GM18951 (cell line): ENCODE measurements at regions not wholly inside any gene's neighbourhood (a gene's known extent, or its start where the extent isn't known, plus 50 kb on each side); places are given as distances from the start of the nearest gene placed in this dataset.

Source experiments
- POLR2A ChIP-seq: IDR thresholded peaks from 4 replicates; pipeline ENCODE4 v1.6.1; 2011; ENCODE audit warnings: mild to moderate bottlenecking; ENCODE audit not compliant: insufficient read length, insufficient read depth; ENCODE audit errors: extremely low read depth
- in situ Hi-C: fragments of 300-500 bp; cut with MboI; formaldehyde crosslinking; loops from one replicate; pipeline ENCODE4 v1.12.0; 2022; ENCODE audit warnings: low sequenced_read_pairs, mixed read lengths, inconsistent platforms; ENCODE audit not compliant: unreplicated experiment

DNA sequence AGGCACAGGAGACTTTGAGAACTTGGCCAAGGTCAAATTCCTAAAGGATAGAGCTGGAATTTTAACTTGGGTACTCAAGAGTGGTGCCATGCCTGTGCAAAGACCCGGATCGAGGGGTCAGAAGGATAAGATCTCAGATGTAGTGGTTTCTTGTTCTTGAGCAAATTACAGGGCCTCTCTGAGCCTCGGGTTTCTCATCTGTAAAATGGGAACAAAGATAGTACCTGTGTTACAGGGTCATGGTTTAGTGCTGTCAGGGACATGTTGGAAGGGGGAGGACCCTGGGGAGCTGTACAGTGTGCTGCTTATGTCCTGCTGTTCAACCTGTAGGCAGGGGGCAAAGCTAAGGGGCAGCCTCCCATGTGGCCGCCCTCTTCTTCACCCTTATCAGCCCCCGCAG, 173.5 kb upstream of the HAAO start:
- TF ChIP-seq POLR2A = no peak
- in situ Hi-C loops = no loop called here

DNA sequence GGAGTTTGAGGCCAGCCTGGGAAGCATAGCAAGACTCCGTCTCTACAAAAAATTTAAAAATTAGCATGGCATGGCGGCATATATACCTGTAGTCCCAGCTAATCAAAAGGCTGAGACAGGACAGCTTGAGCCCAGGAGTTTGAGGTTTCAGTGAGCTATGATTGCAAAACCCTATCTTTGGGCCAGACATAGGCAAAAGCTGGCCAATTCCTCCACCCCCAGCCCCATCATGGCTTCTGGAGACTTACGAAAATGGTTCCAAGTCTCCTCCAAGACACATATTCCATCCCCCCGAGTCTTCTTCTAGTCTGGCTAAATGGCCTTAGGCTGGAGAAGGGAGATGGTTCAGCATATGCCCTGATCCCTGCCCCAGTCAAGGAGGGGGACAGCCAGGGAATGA, 172.8 kb upstream of the HAAO start:
- TF ChIP-seq POLR2A = no peak
- in situ Hi-C loops = no loop called here

DNA sequence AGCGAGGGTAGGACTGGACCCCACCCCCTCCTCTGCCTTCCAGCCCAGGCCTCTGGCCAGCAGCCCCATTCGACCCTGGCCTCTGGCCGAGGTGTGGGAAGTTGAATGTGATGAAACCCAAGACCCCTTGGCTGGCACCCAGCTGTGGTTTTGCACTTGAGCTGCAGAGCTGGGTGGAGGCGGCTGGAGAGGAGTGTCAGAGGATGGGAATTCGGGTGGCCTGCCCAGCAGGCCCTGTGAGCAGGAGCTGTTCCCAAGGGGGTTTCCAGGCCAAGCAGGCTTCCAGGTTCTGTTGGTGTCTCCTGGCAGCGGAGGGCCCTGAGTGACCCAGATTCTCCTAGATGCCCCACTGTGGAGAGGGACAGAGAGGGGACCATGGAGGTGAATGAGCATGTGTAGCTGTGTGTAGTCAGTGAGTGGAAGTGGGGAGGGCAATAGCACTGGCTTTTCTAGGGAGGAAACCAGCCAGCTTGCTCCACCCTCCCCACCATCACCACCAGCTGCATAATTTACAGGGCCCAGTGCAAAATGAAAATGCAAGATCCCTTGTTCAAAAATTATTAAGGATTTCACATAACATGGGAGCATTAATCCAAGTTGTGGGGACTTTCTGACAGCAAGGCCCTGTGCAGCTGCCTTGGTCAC, 172.2 kb upstream of the HAAO start:
- in situ Hi-C loops = no loop called here
- TF ChIP-seq POLR2A = no peak

DNA sequence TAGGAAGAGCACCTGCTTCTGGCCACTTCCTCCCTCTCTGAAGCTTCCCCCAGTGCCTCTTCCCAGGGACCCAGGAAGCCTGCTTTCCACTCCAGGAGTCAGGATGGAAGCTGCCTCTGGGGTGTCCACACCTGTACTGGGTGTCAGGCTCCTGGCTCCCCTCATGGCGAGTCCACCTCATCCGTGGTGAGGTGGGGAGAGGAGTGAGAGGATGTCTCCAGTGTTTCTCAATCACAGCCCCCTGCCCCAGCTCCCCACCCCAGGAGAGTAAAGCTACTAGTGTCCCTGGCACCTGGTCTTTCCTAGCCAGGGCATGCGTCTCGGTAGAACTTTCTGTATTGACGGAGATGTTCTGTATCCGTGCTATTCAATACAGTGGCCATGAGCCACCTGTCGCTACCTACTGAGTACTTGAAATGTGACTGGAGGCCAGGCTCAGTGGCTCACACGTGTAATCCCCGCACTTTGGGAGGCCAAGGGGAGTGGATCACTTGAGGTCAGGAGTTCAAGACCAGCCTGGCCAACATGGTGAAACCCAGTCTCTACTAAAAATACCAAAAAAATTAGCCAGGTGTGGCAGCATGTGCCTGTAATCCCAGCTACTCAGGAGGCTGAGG, 171.2 kb upstream of the HAAO start:
- TF ChIP-seq POLR2A = no peak
- in situ Hi-C loops = no loop called here

DNA sequence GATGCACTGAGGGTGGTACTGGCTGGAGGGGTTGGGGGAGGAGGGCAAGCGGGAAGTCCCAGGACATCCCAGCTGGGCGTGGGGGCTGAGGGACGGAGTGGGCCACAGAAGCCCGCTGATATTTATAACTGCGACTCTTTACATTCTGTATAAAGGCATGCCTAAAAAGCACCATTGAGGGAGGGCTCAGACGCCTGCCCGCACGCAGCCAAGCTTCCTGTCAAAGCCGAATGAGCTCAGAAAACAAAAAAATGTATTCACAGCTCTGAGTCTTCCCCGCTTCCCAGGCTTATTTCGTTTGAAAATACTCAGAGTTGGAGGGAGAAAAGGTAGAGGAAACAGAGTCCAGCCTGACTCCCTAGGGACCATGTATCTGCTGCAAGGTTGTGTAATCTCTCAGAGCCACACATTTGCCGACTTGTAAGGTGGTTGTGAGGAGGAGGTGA, 170.1 kb upstream of the HAAO start:
- in situ Hi-C loops = no loop called here
- TF ChIP-seq POLR2A = no peak

DNA sequence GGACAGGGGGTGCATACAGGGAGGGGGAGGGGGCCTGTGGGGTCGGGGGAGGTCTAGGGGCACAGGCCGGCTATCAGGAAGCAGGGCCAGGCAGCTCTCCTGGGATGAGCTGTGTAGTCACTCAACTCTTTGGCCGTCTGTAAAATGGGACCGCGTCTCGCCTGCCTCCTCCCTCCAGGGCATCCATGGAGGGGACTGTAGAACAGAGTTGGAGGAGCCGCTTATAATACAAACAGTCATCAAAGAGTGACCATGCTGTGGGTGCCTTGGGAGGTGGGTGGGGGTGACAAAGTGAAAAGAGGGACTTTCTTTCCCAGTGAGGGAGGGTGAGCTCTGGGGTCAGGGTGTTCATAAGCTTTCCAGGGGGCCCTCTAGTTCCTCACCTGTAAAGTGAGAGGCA, 169.6 kb upstream of the HAAO start:
- no peak for TF ChIP-seq POLR2A
- in situ Hi-C loops = no loop called here

DNA sequence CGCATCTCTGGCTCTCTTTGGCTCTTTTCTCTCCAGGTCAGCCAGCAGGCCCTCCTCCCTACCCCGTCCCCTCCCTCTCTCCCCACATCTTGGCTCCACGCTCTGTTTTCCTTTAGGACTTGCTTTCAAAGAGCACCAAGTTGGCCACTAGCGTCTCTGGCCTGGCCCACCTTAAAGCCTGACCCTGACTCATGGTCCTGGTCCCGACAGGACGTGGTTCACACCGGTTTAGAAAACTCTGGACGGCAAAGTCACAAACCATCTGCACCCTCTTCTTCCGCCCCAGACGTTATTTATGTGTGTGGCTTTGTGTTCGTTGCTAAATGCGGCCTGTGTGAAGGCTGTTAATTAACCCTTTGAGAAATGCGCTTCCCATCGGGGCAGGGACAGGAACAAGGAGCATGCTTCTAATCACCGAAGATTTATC, 169.0 kb upstream of the HAAO start:
- in situ Hi-C loops = no loop called here
- no peak for TF ChIP-seq POLR2A

DNA sequence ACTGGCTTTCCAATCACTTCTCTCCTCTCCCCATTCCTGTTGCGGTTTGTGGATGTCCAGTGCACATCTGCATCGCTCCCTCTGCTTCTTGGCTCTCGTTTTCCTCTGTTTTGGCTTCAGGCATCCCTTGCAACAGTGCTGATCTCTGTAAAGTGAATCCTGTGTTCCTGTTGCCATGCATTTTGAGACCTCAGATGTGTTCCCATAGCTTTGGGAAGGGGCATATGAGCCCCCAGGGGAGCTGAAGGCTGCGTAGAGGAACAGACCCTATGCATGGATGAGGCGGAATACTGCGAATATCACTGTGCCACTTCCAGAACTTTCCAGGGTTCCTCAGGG, 168.4 kb upstream of the HAAO start:
- in situ Hi-C loops = no loop called here
- no peak for TF ChIP-seq POLR2A

DNA sequence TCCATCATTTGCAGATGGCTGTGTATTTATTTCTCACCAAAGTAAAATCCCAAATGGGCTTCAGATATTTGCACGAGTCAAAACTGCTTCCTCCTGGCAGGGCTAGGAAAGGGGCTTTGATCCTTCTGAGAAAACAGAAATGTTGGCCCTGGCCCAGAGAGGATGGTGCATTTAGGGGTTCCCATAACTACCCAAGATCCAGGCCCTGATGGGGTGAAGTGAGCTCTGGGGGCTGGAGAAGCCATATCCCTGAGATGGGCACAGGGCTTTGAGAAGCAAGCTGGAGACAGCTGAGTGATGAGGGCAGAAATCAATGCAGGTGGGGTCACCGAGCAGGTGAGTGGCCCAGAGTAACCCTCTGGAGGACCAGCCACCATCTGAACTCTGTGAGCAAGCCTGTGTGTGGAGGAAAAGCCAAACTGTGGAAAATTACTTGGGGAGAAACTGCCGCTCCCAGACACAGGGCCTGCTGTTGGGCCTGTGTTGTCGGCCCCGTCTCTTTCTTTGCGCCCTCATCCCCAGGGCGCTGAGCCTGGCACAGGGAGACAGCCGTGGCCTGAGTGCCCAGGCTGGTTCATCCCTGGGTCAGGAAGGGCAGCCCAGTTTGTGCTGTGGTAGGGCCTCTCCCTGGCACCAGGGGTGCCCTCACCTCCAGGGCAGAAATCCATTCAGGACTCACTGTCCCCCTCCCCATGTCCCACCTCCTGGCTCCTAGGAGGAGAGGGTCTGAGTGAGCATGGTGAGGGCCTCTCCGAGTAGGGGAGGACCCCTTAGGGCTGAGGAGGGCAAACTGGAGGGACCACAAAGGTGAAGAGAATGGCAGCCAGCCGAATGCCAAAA, 167.8 kb upstream of the HAAO start:
- in situ Hi-C loops = no loop called here
- no peak for TF ChIP-seq POLR2A

DNA sequence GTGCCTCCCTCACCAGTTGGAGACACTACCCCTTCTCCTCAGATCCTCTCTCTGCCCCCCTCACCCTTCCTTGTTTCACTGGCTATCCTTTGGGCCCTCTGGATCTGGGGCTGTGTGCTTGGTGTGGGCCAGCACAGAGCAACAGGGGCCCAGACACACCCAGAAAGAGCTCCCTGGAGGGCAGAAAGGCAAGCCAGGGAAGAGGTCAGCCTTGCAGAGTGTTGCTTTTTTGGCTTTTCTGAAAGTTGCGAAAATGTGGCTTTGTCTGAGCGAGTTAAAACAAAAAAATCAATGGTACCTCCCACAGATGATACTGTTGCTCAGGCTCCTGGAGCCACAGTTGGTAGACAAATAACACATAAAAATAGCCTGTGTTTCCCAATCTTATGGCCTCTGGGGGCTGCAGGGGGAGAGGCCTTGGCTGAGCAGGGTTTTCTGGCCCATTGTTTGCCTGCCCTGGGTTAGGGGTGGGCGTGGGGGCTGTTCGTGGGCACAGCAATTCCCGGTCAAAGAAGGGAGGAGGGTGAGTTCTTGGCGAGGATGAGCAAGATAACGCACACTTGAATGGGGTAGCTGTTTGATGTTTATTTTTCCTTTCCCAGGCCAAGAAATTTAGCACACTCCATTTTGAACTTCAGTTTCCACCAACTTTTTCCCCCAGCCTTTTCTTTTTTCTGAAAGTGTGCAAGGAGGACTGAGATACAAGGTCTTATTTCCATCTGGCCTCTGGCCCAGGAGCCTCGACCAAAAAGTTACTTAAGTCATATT, 167.0 kb upstream of the HAAO start:
- TF ChIP-seq POLR2A = no peak
- in situ Hi-C loops = no loop called here

DNA sequence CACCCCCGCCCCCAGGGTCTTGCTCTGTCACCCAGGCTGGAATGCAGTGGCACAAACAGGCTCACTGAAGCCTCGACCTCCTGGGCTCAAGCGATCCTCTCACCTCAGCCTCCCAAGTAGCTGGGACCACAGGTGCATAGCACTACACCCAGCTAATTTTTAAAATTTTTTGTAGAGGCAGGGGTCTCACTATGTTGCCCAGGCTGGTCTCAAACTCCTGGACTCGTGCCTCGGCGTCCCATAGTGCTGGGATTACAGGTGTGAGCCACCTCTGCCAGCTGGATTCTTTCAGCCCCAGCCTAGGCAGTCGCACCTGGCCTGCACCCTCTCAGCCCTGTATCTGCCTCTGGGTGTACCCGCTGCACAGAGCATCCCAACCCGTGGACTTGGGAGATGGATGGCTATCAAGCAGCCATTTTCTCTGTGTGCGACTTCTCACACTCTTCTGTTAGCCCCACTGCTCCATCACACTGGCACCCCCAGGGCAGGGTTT, 166.4 kb upstream of the HAAO start:
- TF ChIP-seq POLR2A = no peak
- in situ Hi-C loops = no loop called here

DNA sequence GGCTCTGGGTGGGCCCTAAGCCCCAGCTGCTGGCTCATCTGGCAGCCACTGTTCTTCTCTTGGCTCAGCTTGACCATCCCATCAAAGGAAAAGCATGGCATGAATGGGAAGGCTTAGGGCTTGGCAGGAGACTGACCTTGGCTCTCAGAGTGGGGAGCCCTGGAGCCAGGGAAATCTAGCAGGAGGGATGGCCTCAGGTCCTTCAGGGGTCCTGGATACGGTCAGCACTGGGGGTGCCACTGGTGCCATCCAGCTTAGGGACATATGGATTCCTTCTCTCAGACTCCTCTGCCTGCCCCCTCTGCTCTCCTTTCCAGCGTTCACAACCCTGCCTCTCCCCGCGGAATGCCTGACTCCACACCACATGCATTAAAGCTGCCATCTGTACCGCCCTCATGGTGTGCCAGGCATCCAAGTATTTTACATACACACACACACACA, 165.5 kb upstream of the HAAO start:
- TF ChIP-seq POLR2A = no peak
- in situ Hi-C loops = no loop called here
